ENCODE measurements at regions not wholly inside any gene's neighbourhood (a gene's known extent, or its start where the extent isn't known, plus 50 kb on each side); places are given as distances from the start of the nearest gene placed in this dataset.

- Histone ChIP-seq H3K79me2 (ENCODE audit: low read depth) (no peaks in the 10 kb centered on the region), H3K27me3 (ENCODE audit: insufficient read depth, low read depth) (no peaks in the 10 kb centered on the region), H2AFZ (no peak overlapping the region), H3K4me3 (no peak overlapping the region), H3K9me2 (ENCODE audit: insufficient read depth) (no peaks in the 10 kb centered on the region), H3K4me2 (no peak overlapping the region), H3K36me3 (ENCODE audit: low read depth) (no peaks in the 10 kb centered on the region), H3K27ac (no peak overlapping the region), H3F3A (ENCODE audit: insufficient read depth, low read depth) (peaks cover 19% of the 10 kb centered on the region; the same call in 1 of the 2 replicates), H3K4me1 (replicated peaks; ENCODE audit: insufficient read depth) (peaks cover 43% of the 10 kb centered on the region), H3K9me3 (ENCODE audit: insufficient read depth, low read depth) (peaks cover 44% of the 10 kb centered on the region), H4K20me1 (ENCODE audit: insufficient read depth) (no peaks in the 10 kb centered on the region)
- intact Hi-C loops (cut with micrococcal nuclease; ENCODE audit: unreplicated experiment) = loop anchor here (5.0 kb wide), 2 partner anchors 300 to 620 kb away; no protein-coding TSS in a partner anchor
- no peak for DNase-seq
- no TSS peak for BruUV-seq (replicated peaks)
- CTCF ChIA-PET = no interaction called here
- TF ChIP-seq EZH2 (IDR thresholded peaks at IDR 0.05; ENCODE audit: low read depth) = no peak
- POLR2A ChIA-PET (ENCODE audit: unreplicated experiment) = interaction anchor here (0.6 kb wide), 1 partner anchor 472 kb away, joined by 5 read pairs; no protein-coding TSS in a partner anchor
Observed at GRCh38 chr7:17601921-17602320, 303.5 kb downstream of the AHR start.

- H3F3A ChIP-seq (ENCODE audit: insufficient read depth, low read depth) = peaks cover 25% of the 10 kb centered on the region
- H3K9me2 ChIP-seq (ENCODE audit: insufficient read depth) = no peaks in the 10 kb centered on the region
- peak overlapping the region; percentile 62 for H3K27ac ChIP-seq
- no TSS peak for BruUV-seq (replicated peaks)
- H3K79me2 ChIP-seq (ENCODE audit: low read depth) = no peaks in the 10 kb centered on the region
- ChIA-PET CTCF (no interaction called here), POLR2A (ENCODE audit: unreplicated experiment) (interaction anchor here (0.6 kb wide), 1 partner anchor 987 kb away, joined by 3 read pairs; no protein-coding TSS in a partner anchor)
- no peaks in the 10 kb centered on the region for H3K36me3 ChIP-seq (ENCODE audit: low read depth)
- H3K4me1 ChIP-seq (replicated peaks; ENCODE audit: insufficient read depth) = peaks cover 29% of the 10 kb centered on the region
- DNase-seq = peak in 1 of 2 experiments; percentile 85
- intact Hi-C loops (cut with micrococcal nuclease; ENCODE audit: unreplicated experiment) = loop anchor here (2.0 kb wide), 1 partner anchor 199 kb away; no protein-coding TSS in a partner anchor
- no peaks in the 10 kb centered on the region for H4K20me1 ChIP-seq (ENCODE audit: insufficient read depth)
- H3K27me3 ChIP-seq (ENCODE audit: insufficient read depth, low read depth) = no peaks in the 10 kb centered on the region
- peak overlapping the region; percentile 2; the same call in 1 of the 2 replicates for H2AFZ ChIP-seq
- H3K9me3 ChIP-seq (ENCODE audit: insufficient read depth, low read depth) = peaks cover 32% of the 10 kb centered on the region
- H3K4me3 ChIP-seq = no peak overlapping the region
- TF ChIP-seq EZH2 (IDR thresholded peaks at IDR 0.05; ENCODE audit: low read depth) = no peak
- no peak for TF ChIP-seq CTCF (conservative IDR thresholded peaks at IDR 0.05)
- H3K4me2 ChIP-seq = peak overlapping the region; percentile 44
Observed at GRCh38 chr7:17608114-17608833, 309.8 kb downstream of the AHR start.

- Histone ChIP-seq H3K9me2 (ENCODE audit: insufficient read depth) (no peaks in the 10 kb centered on the region), H3K9me3 (ENCODE audit: insufficient read depth, low read depth) (peaks cover 4% of the 10 kb centered on the region; the same call in 1 of the 2 replicates), H4K20me1 (ENCODE audit: insufficient read depth) (no peaks in the 10 kb centered on the region), H3K4me3 (no peak overlapping the region), H3K4me1 (replicated peaks; ENCODE audit: insufficient read depth) (peaks cover 27% of the 10 kb centered on the region), H3K79me2 (ENCODE audit: low read depth) (no peaks in the 10 kb centered on the region), H3F3A (ENCODE audit: insufficient read depth, low read depth) (peaks cover 24% of the 10 kb centered on the region), H3K27me3 (ENCODE audit: insufficient read depth, low read depth) (no peaks in the 10 kb centered on the region), H3K4me2 (no peak overlapping the region), H3K27ac (no peak overlapping the region), H2AFZ (no peak overlapping the region), H3K36me3 (ENCODE audit: low read depth) (no peaks in the 10 kb centered on the region)
- no TSS peak for BruUV-seq (replicated peaks)
- DNase-seq = no peak
- TF ChIP-seq EZH2 (IDR thresholded peaks at IDR 0.05; ENCODE audit: low read depth) (no peak), CTCF (conservative IDR thresholded peaks at IDR 0.05) (no peak)
- intact Hi-C loops (cut with micrococcal nuclease; ENCODE audit: unreplicated experiment) = no loop called here
- ChIA-PET POLR2A (ENCODE audit: unreplicated experiment) (no interaction called here), CTCF (no interaction called here)
Observed at GRCh38 chr7:17611611-17612010, 313.2 kb downstream of the AHR start.

All from PC-9 (cell line).